IPS-15b (cell line): ENCODE measurements at regions not wholly inside any gene's neighbourhood (a gene's known extent, or its start where the extent isn't known, plus 50 kb on each side); places are given as distances from the start of the nearest gene placed in this dataset.

Experiments
- H3K27me3 ChIP-seq: one replicate; pipeline ENCODE4 v1.6.1; 2013; ENCODE audit warnings: low read length; ENCODE audit not compliant: control insufficient read depth, insufficient read depth
- H3K36me3 ChIP-seq: one replicate; pipeline ENCODE4 v1.6.1; 2013; ENCODE audit warnings: low read length; ENCODE audit not compliant: control insufficient read depth, insufficient read depth
- H3K4me1 ChIP-seq: one replicate; pipeline ENCODE4 v1.6.1; 2013; ENCODE audit warnings: mild to moderate bottlenecking, low read length; ENCODE audit not compliant: control insufficient read depth, insufficient read depth
- H3K4me3 ChIP-seq: one replicate; pipeline ENCODE4 v1.5.1; 2013; ENCODE audit warnings: low read depth, low read length
- H3K9ac ChIP-seq: one replicate; pipeline ENCODE4 v1.6.1; 2013; ENCODE audit warnings: low read depth, mild to moderate bottlenecking, low read length
- H3K9me3 ChIP-seq: one replicate; pipeline ENCODE4 v1.6.1; 2013; ENCODE audit warnings: mild to moderate bottlenecking, low read length; ENCODE audit not compliant: control insufficient read depth, insufficient read depth

- no peaks in the 10 kb centered on the region for H3K9me3 ChIP-seq
- no peaks in the 10 kb centered on the region for H3K36me3 ChIP-seq
- H3K9ac ChIP-seq = no peak overlapping the region
- H3K4me1 ChIP-seq = no peaks in the 10 kb centered on the region
- H3K27me3 ChIP-seq = no peaks in the 10 kb centered on the region
- no peak overlapping the region for H3K4me3 ChIP-seq
Measured at GRCh38 chr13:85632526-85633195, 166.6 kb downstream of the SLITRK6 start.

- Histone ChIP-seq H3K4me3 (no peak overlapping the region), H3K4me1 (no peaks in the 10 kb centered on the region), H3K27me3 (no peaks in the 10 kb centered on the region), H3K9ac (no peak overlapping the region), H3K9me3 (no peaks in the 10 kb centered on the region), H3K36me3 (no peaks in the 10 kb centered on the region)
Measured at GRCh38 chr13:85631801-85632200, 167.4 kb downstream of the SLITRK6 start.

- H3K9me3 ChIP-seq = no peaks in the 10 kb centered on the region
- H3K4me3 ChIP-seq = no peak overlapping the region
- H3K27me3 ChIP-seq = no peaks in the 10 kb centered on the region
- no peaks in the 10 kb centered on the region for H3K4me1 ChIP-seq
- no peak overlapping the region for H3K9ac ChIP-seq
- no peaks in the 10 kb centered on the region for H3K36me3 ChIP-seq
Measured at GRCh38 chr13:85626603-85627002, 172.6 kb downstream of the SLITRK6 start.

- Histone ChIP-seq H3K9ac (no peak overlapping the region), H3K4me1 (no peaks in the 10 kb centered on the region), H3K27me3 (peaks cover 8% of the 10 kb centered on the region), H3K36me3 (no peaks in the 10 kb centered on the region), H3K9me3 (no peaks in the 10 kb centered on the region), H3K4me3 (no peak overlapping the region)
Measured at GRCh38 chr13:85619321-85619720, 179.9 kb downstream of the SLITRK6 start.

- Histone ChIP-seq H3K4me1 (no peaks in the 10 kb centered on the region), H3K36me3 (no peaks in the 10 kb centered on the region), H3K9ac (no peak overlapping the region), H3K27me3 (peaks cover 8% of the 10 kb centered on the region), H3K4me3 (no peak overlapping the region), H3K9me3 (no peaks in the 10 kb centered on the region)
Measured at GRCh38 chr13:85618521-85618920, 180.7 kb downstream of the SLITRK6 start.

GRCh38 chr13:85616275-85616674 lies 182.9 kb downstream of the SLITRK6 start:
- Histone ChIP-seq H3K36me3 (no peaks in the 10 kb centered on the region), H3K9ac (no peak overlapping the region), H3K4me3 (no peak overlapping the region), H3K4me1 (no peaks in the 10 kb centered on the region), H3K9me3 (no peaks in the 10 kb centered on the region), H3K27me3 (peaks cover 8% of the 10 kb centered on the region)

GRCh38 chr13:85615031-85615430 lies 184.2 kb downstream of the SLITRK6 start:
- Histone ChIP-seq H3K9ac (no peak overlapping the region), H3K9me3 (no peaks in the 10 kb centered on the region), H3K27me3 (peaks cover 6% of the 10 kb centered on the region), H3K4me3 (no peak overlapping the region), H3K4me1 (no peaks in the 10 kb centered on the region), H3K36me3 (no peaks in the 10 kb centered on the region)

GRCh38 chr13:85610024-85610423 lies 189.2 kb downstream of the SLITRK6 start:
- Histone ChIP-seq H3K9me3 (no peaks in the 10 kb centered on the region), H3K36me3 (no peaks in the 10 kb centered on the region)

GRCh38 chr13:85608255-85608829 lies 190.9 kb downstream of the SLITRK6 start:
- no peak overlapping the region for H3K9ac ChIP-seq
- no peaks in the 10 kb centered on the region for H3K36me3 ChIP-seq
- H3K4me1 ChIP-seq = peaks cover 5% of the 10 kb centered on the region
- no peaks in the 10 kb centered on the region for H3K9me3 ChIP-seq
- no peak overlapping the region for H3K4me3 ChIP-seq
- H3K27me3 ChIP-seq = no peaks in the 10 kb centered on the region

More at GRCh38 chr13:85610024-85610423, 189.2 kb downstream of the SLITRK6 start:
- Histone ChIP-seq H3K27me3 (no peaks in the 10 kb centered on the region), H3K4me1 (peaks cover 5% of the 10 kb centered on the region), H3K4me3 (no peak overlapping the region), H3K9ac (no peak overlapping the region)

GRCh38 chr13:85603735-85604134 lies 195.5 kb downstream of the SLITRK6 start:
- H3K4me1 ChIP-seq = peaks cover 5% of the 10 kb centered on the region
- no peaks in the 10 kb centered on the region for H3K36me3 ChIP-seq
- no peak overlapping the region for H3K9ac ChIP-seq
- no peaks in the 10 kb centered on the region for H3K27me3 ChIP-seq
- H3K9me3 ChIP-seq = no peaks in the 10 kb centered on the region
- H3K4me3 ChIP-seq = no peak overlapping the region

GRCh38 chr13:85601526-85601925 lies 197.7 kb downstream of the SLITRK6 start:
- no peaks in the 10 kb centered on the region for H3K36me3 ChIP-seq
- no peak overlapping the region for H3K9ac ChIP-seq
- no peaks in the 10 kb centered on the region for H3K4me1 ChIP-seq

GRCh38 chr13:85597790-85598500 lies 201.3 kb downstream of the SLITRK6 start:
- Histone ChIP-seq H3K9me3 (no peaks in the 10 kb centered on the region), H3K27me3 (no peaks in the 10 kb centered on the region), H3K36me3 (no peaks in the 10 kb centered on the region)

More at GRCh38 chr13:85601526-85601925, 197.7 kb downstream of the SLITRK6 start:
- Histone ChIP-seq H3K4me3 (no peak overlapping the region), H3K9me3 (no peaks in the 10 kb centered on the region), H3K27me3 (no peaks in the 10 kb centered on the region)

More at GRCh38 chr13:85597790-85598500, 201.3 kb downstream of the SLITRK6 start:
- Histone ChIP-seq H3K9ac (no peak overlapping the region), H3K4me3 (no peak overlapping the region), H3K4me1 (no peaks in the 10 kb centered on the region)
